ENCODE measurements at regions not wholly inside any gene's neighbourhood (a gene's known extent, or its start where the extent isn't known, plus 50 kb on each side); places are given as distances from the start of the nearest gene placed in this dataset.

- no peak for TF ChIP-seq ZFX (IDR thresholded peaks at IDR 0.05)
- TF ChIP-seq CTCF (conservative IDR thresholded peaks at IDR 0.05) = no peak
- H3K27ac ChIP-seq = no peak overlapping the region
Measured at GRCh38 chr1:14238472-14239307, 359.8 kb upstream of the KAZN start.

DNA sequence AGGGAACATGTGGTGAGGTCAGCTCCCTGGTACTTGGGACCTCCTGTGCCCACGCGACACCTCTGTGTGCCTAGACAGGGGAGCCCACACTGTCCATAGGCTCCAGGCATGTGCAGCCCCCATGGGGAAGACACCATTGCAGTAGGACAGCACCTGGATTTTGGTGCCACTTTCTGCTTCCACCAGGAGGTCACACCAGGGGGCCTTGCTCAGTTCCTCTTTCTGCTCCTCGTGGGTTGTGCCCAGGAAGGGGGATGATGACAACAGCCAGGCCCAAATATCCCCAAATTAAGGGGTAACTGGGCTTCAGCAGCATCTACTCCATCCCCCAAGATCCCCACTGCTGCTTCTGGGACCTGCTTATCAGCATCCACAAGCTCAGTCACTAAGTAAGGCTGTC lies 358.2 kb upstream of the KAZN start:
- TF ChIP-seq CTCF (conservative IDR thresholded peaks at IDR 0.05) = no peak
- no peak for TF ChIP-seq ZFX (IDR thresholded peaks at IDR 0.05)

GRCh38 chr1:14242123-14242522 lies 356.4 kb upstream of the KAZN start:
- TF ChIP-seq CTCF (conservative IDR thresholded peaks at IDR 0.05) = no peak
- no peak for TF ChIP-seq ZFX (IDR thresholded peaks at IDR 0.05)
- H3K27ac ChIP-seq = no peak overlapping the region

More for the DNA sequence above, 358.2 kb upstream of the KAZN start:
- no peak overlapping the region for H3K27ac ChIP-seq

- no peak overlapping the region for H3K27ac ChIP-seq
Measured at GRCh38 chr1:14242870-14243269, 355.6 kb upstream of the KAZN start.

GRCh38 chr1:14245954-14246353 lies 352.5 kb upstream of the KAZN start:
- H3K27ac ChIP-seq = no peak overlapping the region
- no peak for TF ChIP-seq ZFX (IDR thresholded peaks at IDR 0.05)
- TF ChIP-seq CTCF (conservative IDR thresholded peaks at IDR 0.05) = no peak

More at GRCh38 chr1:14242870-14243269, 355.6 kb upstream of the KAZN start:
- TF ChIP-seq ZFX (IDR thresholded peaks at IDR 0.05) (no peak), CTCF (conservative IDR thresholded peaks at IDR 0.05) (no peak)

- H3K27ac ChIP-seq = no peak overlapping the region
- TF ChIP-seq CTCF (conservative IDR thresholded peaks at IDR 0.05) (no peak), ZFX (IDR thresholded peaks at IDR 0.05) (no peak)
Measured at GRCh38 chr1:14246471-14246870, 352.0 kb upstream of the KAZN start.

DNA sequence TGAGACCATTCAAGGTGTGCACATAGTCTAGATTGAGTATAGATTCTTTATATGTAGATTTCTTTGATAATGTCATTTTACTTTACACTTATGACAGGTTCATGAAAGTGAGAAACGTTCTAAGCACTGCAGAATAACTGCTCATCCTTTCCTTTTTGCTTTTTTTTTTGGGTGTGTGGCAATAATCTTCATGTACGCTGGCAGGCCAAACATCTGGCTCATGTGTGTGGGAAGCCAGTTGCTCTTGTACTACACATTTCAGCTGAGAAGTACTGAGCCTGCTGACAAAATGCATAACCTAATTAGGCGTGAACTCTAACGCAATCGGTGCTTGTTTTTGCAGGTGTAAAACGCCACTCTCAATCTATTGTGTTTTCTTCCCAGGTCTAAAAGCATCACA lies 350.8 kb upstream of the KAZN start:
- no peak overlapping the region for H3K27ac ChIP-seq
- TF ChIP-seq ZFX (IDR thresholded peaks at IDR 0.05) = no peak

DNA sequence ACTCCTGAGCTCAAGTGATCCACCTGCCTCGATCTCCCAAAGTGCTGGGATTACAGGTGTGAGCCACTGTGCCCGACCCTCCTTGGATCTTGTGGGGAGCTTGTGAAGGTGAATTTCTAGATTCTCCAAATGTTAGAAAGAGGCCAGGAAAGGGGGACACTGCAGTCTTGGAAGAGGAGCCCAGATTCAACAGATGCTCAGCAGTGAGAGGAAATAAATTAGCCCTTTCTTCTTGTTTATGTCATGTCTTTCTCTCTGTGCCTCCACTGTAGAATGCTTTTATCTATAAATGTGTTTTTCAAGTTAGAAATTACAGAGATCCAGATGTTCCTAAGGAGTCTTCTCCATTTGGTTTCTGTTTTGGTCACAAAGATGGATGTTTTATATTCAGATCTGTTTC lies 346.6 kb upstream of the KAZN start:
- TF ChIP-seq ZFX (IDR thresholded peaks at IDR 0.05) (no peak), CTCF (conservative IDR thresholded peaks at IDR 0.05) (no peak)
- H3K27ac ChIP-seq = no peak overlapping the region

Measured in C4-2B (cell line).